ENCODE measurements at regions not wholly inside any gene's neighbourhood (a gene's known extent, or its start where the extent isn't known, plus 50 kb on each side); places are given as distances from the start of the nearest gene placed in this dataset.

- no peak overlapping the region for H3K4me2 ChIP-seq (ENCODE audit: insufficient read depth in 1 of 2, low read depth in 2 of 2, low read length in 2 of 2)
- ChIA-PET POLR2A (ENCODE audit: partially characterized antibody) (interaction anchor here (0.8 kb wide), 1 partner anchor 113 kb away, joined by 3 read pairs; no protein-coding TSS in a partner anchor), CTCF (ENCODE audit: partially characterized antibody) (interaction anchor here (0.7 to 5.7 kb wide), 22 partner anchors 9 to 475 kb away, joined by 3 to 32 read pairs (median 4); no protein-coding TSS in a partner anchor)
- WGBS, 2 experiments (ENCODE audit: extremely low coverage in 1 of 2, insufficient coverage in 1 of 2, insufficient read length in 1 of 2, insufficient replicate concordance in 2 of 2, low coverage in 1 of 2, low lambda C conversion rate in 2 of 2, missing lambda C conversion rate in 1 of 2), result 58% methylated on average over 2 of the region's 2 CpGs; no CpG with 5 or more reads in 1 of the 2 experiments
- H3K4me3 ChIP-seq (ENCODE audit: extremely low read depth in 1 of 4, insufficient read depth in 2 of 4, low read depth in 3 of 4, low read length in 4 of 4), result no peak overlapping the region
- H3K18ac ChIP-seq (ENCODE audit: extremely low read depth, low read length), result no peak overlapping the region
- no peaks in the 10 kb centered on the region for H4K20me1 ChIP-seq (replicated peaks in 1 of 2; ENCODE audit: control insufficient read depth in 1 of 2, insufficient read depth in 2 of 2, low read length in 2 of 2)
- H2AK5ac ChIP-seq (ENCODE audit: low read depth, low read length), result no peak overlapping the region
- peak overlapping the region; percentile 46 for H4K91ac ChIP-seq (replicated peaks; ENCODE audit: insufficient read length, low read length)
- no peaks in the 10 kb centered on the region for H3K79me1 ChIP-seq (ENCODE audit: low read depth, low read length)
- no peak for DNase-seq (ENCODE audit: low read depth in 1 of 2, low spot score in 2 of 2)
- no peak overlapping the region for H3K9ac ChIP-seq (replicated peaks in 1 of 4; ENCODE audit: extremely low read depth in 1 of 4, low read depth in 3 of 4, low read length in 3 of 4)
- no peak overlapping the region for H2BK15ac ChIP-seq (ENCODE audit: low read length)
- no peaks in the 10 kb centered on the region for H3K9me3 ChIP-seq (ENCODE audit: insufficient read depth in 2 of 2, low read depth in 1 of 2, low read length in 1 of 2)
- peaks cover 0 to 9% (median 0%) of the 10 kb centered on the region in 4 experiments; a peak in 3 of 7 replicates for H3K4me1 ChIP-seq (replicated peaks in 1 of 4; ENCODE audit: control insufficient read depth in 3 of 4, insufficient read depth in 4 of 4, low read length in 3 of 4)
- no peak overlapping the region for H2BK120ac ChIP-seq (replicated peaks; ENCODE audit: low read depth, low read length)
- H3K36me3 ChIP-seq (ENCODE audit: control insufficient read depth in 2 of 4, insufficient read depth in 4 of 4, low read length in 3 of 4), result no peaks in the 10 kb centered on the region
- FAIRE-seq, result no peak
- H2BK20ac ChIP-seq (ENCODE audit: low read length), result peak overlapping the region; percentile 51; the same call in 1 of the 2 replicates
- no peak overlapping the region for H3K4ac ChIP-seq (replicated peaks; ENCODE audit: insufficient read length, low read depth, low read length)
- 0 out of 2 replicates have a peak overlapping the region, but pooled peaks have one; percentile 62 for H2BK12ac ChIP-seq (ENCODE audit: low read depth, low read length)
- no peak overlapping the region for H3K14ac ChIP-seq (ENCODE audit: insufficient read length)
- no peak overlapping the region for H3K23ac ChIP-seq (ENCODE audit: insufficient read length)
- H4K5ac ChIP-seq (ENCODE audit: insufficient read length, low read depth, low read length), result no peak overlapping the region
- H3K79me2 ChIP-seq (ENCODE audit: control insufficient read depth in 1 of 2, insufficient read depth in 2 of 2, low read length in 2 of 2), result no peaks in the 10 kb centered on the region
- no peaks in the 10 kb centered on the region for H3K27me3 ChIP-seq (replicated peaks in 1 of 4; ENCODE audit: control insufficient read depth in 3 of 4, extremely low read depth in 1 of 4, insufficient read depth in 3 of 4, low read length in 3 of 4)
- 0 out of 2 replicates have a peak overlapping the region, but pooled peaks have one; percentile 42 for H2AFZ ChIP-seq (ENCODE audit: low read length)
- H3K23me2 ChIP-seq (ENCODE audit: low read depth, low read length), result no peaks in the 10 kb centered on the region
- H4K8ac ChIP-seq (ENCODE audit: extremely low read depth, insufficient read depth, low read length), result no peak overlapping the region
- H3K56ac ChIP-seq (replicated peaks; ENCODE audit: insufficient read length, low read depth, low read length), result no peak overlapping the region
- H3K27ac ChIP-seq (ENCODE audit: low read depth, low read length), result no peak overlapping the region
- no peak overlapping the region for H2BK5ac ChIP-seq (ENCODE audit: low read depth, low read length)
- TF ChIP-seq RFX5 (IDR thresholded peaks at IDR 0.05; ENCODE audit: borderline replicate concordance, low read depth, low read length) (no peak), RNF2 (IDR thresholded peaks at IDR 0.05; ENCODE audit: borderline replicate concordance, low read depth, low read length, missing control alignments, poor library complexity, severe bottlenecking) (no peak), BACH1 (IDR thresholded peaks at IDR 0.05; ENCODE audit: low read length) (peak; percentile 78), SUZ12 (IDR thresholded peaks at IDR 0.05; ENCODE audit: low read length) (no peak), JUN (IDR thresholded peaks at IDR 0.05; ENCODE audit: low read depth, low read length) (no peak), USF2 (IDR thresholded peaks at IDR 0.05; ENCODE audit: low read length) (no peak), POU5F1 (IDR thresholded peaks at IDR 0.05; ENCODE audit: low read depth, low read length) (no peak), RAD21 (IDR thresholded peaks at IDR 0.05 in 1 of 2, conservative IDR thresholded peaks at IDR 0.05 in 1 of 2; ENCODE audit: low read depth in 2 of 2, low read length in 2 of 2) (peak; percentile 13 to 18; a peak in 2 of 4 replicates), SP4 (IDR thresholded peaks at IDR 0.05; ENCODE audit: low read length) (no peak), CTBP2 (IDR thresholded peaks at IDR 0.05; ENCODE audit: borderline replicate concordance, insufficient read depth, insufficient read length, low read length) (no peak), ZNF274 (IDR thresholded peaks at IDR 0.05; ENCODE audit: borderline replicate concordance, extremely low read depth, low read length) (no peak), SIX5 (IDR thresholded peaks at IDR 0.05; ENCODE audit: low read depth, low read length) (no peak)
These were observed 91.0 kb upstream of the RIPOR2 start for GRCh38 chr6:25026723-25027122.

Data from H1 (cell line).